HG03025 (cell line): ENCODE measurements at regions not wholly inside any gene's neighbourhood (a gene's known extent, or its start where the extent isn't known, plus 50 kb on each side); places are given as distances from the start of the nearest gene placed in this dataset.

Experiments
- ATAC-seq: cut with Tn5 transposase; IDR thresholded peaks from one replicate; pipeline ENCODE4 v1.9.1; 2021; ENCODE audit warnings: mild to moderate bottlenecking, moderate library complexity; ENCODE audit not compliant: unreplicated experiment, low FRiP score

GRCh38 chr3:159894386-159894785 lies 94.2 kb upstream of the IL12A start:
- ATAC-seq = no peak

- ATAC-seq = no peak
Measured at GRCh38 chr3:159895430-159895829, 93.2 kb upstream of the IL12A start.

GRCh38 chr3:159896543-159896942 lies 92.1 kb upstream of the IL12A start:
- ATAC-seq = no peak

GRCh38 chr3:159897331-159898075 lies 91.1 kb upstream of the IL12A start:
- no peak for ATAC-seq

GRCh38 chr3:159898147-159898546 lies 90.5 kb upstream of the IL12A start:
- no peak for ATAC-seq

GRCh38 chr3:159899166-159899565 lies 89.5 kb upstream of the IL12A start:
- ATAC-seq = no peak

GRCh38 chr3:159902546-159903314 lies 85.9 kb upstream of the IL12A start:
- peak; percentile 73 for ATAC-seq

GRCh38 chr3:159904455-159904854 lies 84.2 kb upstream of the IL12A start:
- ATAC-seq = no peak

- no peak for ATAC-seq
Measured at GRCh38 chr3:159904911-159905310, 83.7 kb upstream of the IL12A start.

GRCh38 chr3:159907828-159908227 lies 80.8 kb upstream of the IL12A start:
- ATAC-seq = no peak

GRCh38 chr3:159910991-159911663 lies 77.5 kb upstream of the IL12A start:
- ATAC-seq = peak; percentile 79

GRCh38 chr3:159911664-159912037 lies 77.0 kb upstream of the IL12A start:
- ATAC-seq = no peak

- ATAC-seq = no peak
Measured at GRCh38 chr3:159913712-159914414, 74.8 kb upstream of the IL12A start.

GRCh38 chr3:159914426-159914825 lies 74.2 kb upstream of the IL12A start:
- no peak for ATAC-seq

- no peak for ATAC-seq
Measured at GRCh38 chr3:159916052-159916451, 72.6 kb upstream of the IL12A start.

- ATAC-seq = no peak
Measured at GRCh38 chr3:159917141-159917540, 71.5 kb upstream of the IL12A start.

GRCh38 chr3:159919873-159920272 lies 68.8 kb upstream of the IL12A start:
- peak; percentile 75 for ATAC-seq

GRCh38 chr3:159922193-159922840 lies 66.3 kb upstream of the IL12A start:
- ATAC-seq = no peak

- peak; percentile 96 for ATAC-seq
Measured at GRCh38 chr3:159922861-159923312, 65.7 kb upstream of the IL12A start.

GRCh38 chr3:159923336-159923735 lies 65.3 kb upstream of the IL12A start:
- no peak for ATAC-seq
